ENCODE measurements at regions not wholly inside any gene's neighbourhood (a gene's known extent, or its start where the extent isn't known, plus 50 kb on each side); places are given as distances from the start of the nearest gene placed in this dataset.

GRCh38 chr6:9610620-9611415 is 804.1 kb downstream of the TFAP2A start:
- Mint-ChIP-seq H3K4me1 (no peaks in the 10 kb centered on the region), H3K36me3 (no peaks in the 10 kb centered on the region), H3K27me3 (peaks cover 0 to 4% of the 10 kb centered on the region in 2 donors), H3K27ac (no peak overlapping the region), H3K4me3 (no peak overlapping the region), H3K9me3 (peaks cover 0 to 12% (median 4%) of the 10 kb centered on the region in 3 donors)
- Histone ChIP-seq H3K27me3 (replicated peaks in 1 of 2; ENCODE audit: control insufficient read depth in 2 of 2, extremely low read depth in 1 of 2, insufficient read depth in 2 of 2, low read length in 1 of 2) (no peaks in the 10 kb centered on the region), H3K27ac (ENCODE audit: low read length) (no peak overlapping the region), H3K4me3 (ENCODE audit: control insufficient read depth in 1 of 2, extremely low read depth in 1 of 2, low read length in 1 of 2) (no peak overlapping the region), H3K36me3 (ENCODE audit: control insufficient read depth in 2 of 2, extremely low read depth in 1 of 2, insufficient read depth in 1 of 2, low read length in 1 of 2) (no peaks in the 10 kb centered on the region), H3K9me3 (no peaks in the 10 kb centered on the region), H3K4me1 (ENCODE audit: control insufficient read depth in 1 of 2, extremely low read depth in 1 of 2, insufficient read depth in 2 of 2, low read length in 2 of 2) (no peaks in the 10 kb centered on the region)
- CTCF ChIA-PET, result no interaction called here
- WGBS (ENCODE audit: insufficient coverage), result no CpG with 5 or more reads among the region's 8 CpGs
- no peak for DNase-seq
- POLR2A ChIA-PET, result no interaction called here
- no peak for ATAC-seq (replicated peaks in 1 of 4)

DNA sequence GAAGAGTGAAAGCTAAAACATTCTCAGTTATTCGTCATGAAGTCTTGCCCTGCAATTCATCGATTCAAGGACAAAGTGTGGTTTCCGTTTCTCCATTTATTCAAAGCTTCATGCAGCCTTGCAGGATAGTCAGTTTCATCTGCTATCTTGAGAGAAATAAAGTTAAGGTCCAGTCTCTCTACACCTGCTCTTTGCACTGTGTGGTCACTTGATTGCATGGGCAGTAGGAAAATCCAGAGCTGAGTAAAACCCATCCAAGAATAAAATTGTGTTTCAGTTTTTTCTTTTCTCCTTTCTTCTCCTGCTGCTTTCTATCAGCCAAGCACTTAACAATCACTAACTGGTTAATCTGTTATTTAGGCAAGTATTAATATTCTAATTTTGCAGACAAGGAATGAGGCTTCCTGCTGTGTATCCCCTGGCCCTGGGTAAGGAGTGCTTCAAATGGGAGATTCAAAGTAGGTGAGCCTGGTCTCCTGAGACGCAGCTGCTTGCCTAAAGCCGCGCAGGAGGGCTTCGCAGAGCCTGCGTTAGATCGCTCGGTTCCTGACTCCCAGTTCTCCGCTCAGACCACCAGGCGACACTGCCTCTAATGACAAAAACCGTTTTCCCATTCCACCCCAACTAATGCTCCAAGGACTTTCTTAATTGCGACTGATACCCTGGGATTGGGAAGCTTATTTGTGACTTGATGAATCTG is 808.3 kb downstream of the TFAP2A start:
- H3K9me3 Mint-ChIP-seq, result no peaks in the 10 kb centered on the region
- no peaks in the 10 kb centered on the region for H3K4me1 ChIP-seq (ENCODE audit: control insufficient read depth in 1 of 2, extremely low read depth in 1 of 2, insufficient read depth in 2 of 2, low read length in 2 of 2)
- no peaks in the 10 kb centered on the region for H3K27me3 ChIP-seq (replicated peaks in 1 of 2; ENCODE audit: control insufficient read depth in 2 of 2, extremely low read depth in 1 of 2, insufficient read depth in 2 of 2, low read length in 1 of 2)
- no peak for ATAC-seq (replicated peaks in 1 of 4)
- WGBS (ENCODE audit: insufficient coverage), result 13% methylated on average over 9 of the region's 14 CpGs
- DNase-seq, result no peak
- H3K27ac ChIP-seq (ENCODE audit: low read length), result no peak overlapping the region
- no peaks in the 10 kb centered on the region for H3K9me3 ChIP-seq
- ChIA-PET CTCF (no interaction called here), POLR2A (no interaction called here)
- no peaks in the 10 kb centered on the region for H3K36me3 Mint-ChIP-seq
- H3K27ac Mint-ChIP-seq, result no peak overlapping the region
- no peak overlapping the region for H3K4me3 ChIP-seq (ENCODE audit: control insufficient read depth in 1 of 2, extremely low read depth in 1 of 2, low read length in 1 of 2)
- no peak overlapping the region for H3K4me3 Mint-ChIP-seq
- peaks cover 0 to 4% of the 10 kb centered on the region in 2 donors for H3K27me3 Mint-ChIP-seq
- H3K4me1 Mint-ChIP-seq, result no peaks in the 10 kb centered on the region
- H3K36me3 ChIP-seq (ENCODE audit: control insufficient read depth in 2 of 2, extremely low read depth in 1 of 2, insufficient read depth in 1 of 2, low read length in 1 of 2), result no peaks in the 10 kb centered on the region

- H3K27ac Mint-ChIP-seq, result no peak overlapping the region
- no peak for DNase-seq
Observed at GRCh38 chr6:9594746-9595145, 820.1 kb downstream of the TFAP2A start.

GRCh38 chr6:9593554-9593953 is 821.3 kb downstream of the TFAP2A start:
- Histone ChIP-seq H3K4me3 (ENCODE audit: control insufficient read depth in 1 of 2, extremely low read depth in 1 of 2, low read length in 1 of 2) (no peak overlapping the region), H3K36me3 (ENCODE audit: control insufficient read depth in 2 of 2, extremely low read depth in 1 of 2, insufficient read depth in 1 of 2, low read length in 1 of 2) (no peaks in the 10 kb centered on the region), H3K27ac (ENCODE audit: low read length) (no peak overlapping the region), H3K4me1 (ENCODE audit: control insufficient read depth in 1 of 2, extremely low read depth in 1 of 2, insufficient read depth in 2 of 2, low read length in 2 of 2) (no peaks in the 10 kb centered on the region), H3K27me3 (replicated peaks in 1 of 2; ENCODE audit: control insufficient read depth in 2 of 2, extremely low read depth in 1 of 2, insufficient read depth in 2 of 2, low read length in 1 of 2) (no peaks in the 10 kb centered on the region), H3K9me3 (no peaks in the 10 kb centered on the region)
- Mint-ChIP-seq H3K4me1 (no peaks in the 10 kb centered on the region), H3K4me3 (no peak overlapping the region), H3K9me3 (peaks cover 5 to 15% (median 14%) of the 10 kb centered on the region in 3 donors), H3K27ac (no peak overlapping the region), H3K36me3 (no peaks in the 10 kb centered on the region), H3K27me3 (no peaks in the 10 kb centered on the region)
- ATAC-seq (replicated peaks in 1 of 4), result no peak
- ChIA-PET CTCF (interaction anchor here in 1 of 2 donors (0.6 kb wide), 1 partner anchor 986 kb away, joined by 3 read pairs; no protein-coding TSS in a partner anchor), POLR2A (no interaction called here)
- DNase-seq, result no peak
- WGBS (ENCODE audit: insufficient coverage), result 100% methylated on average over 1 of the region's 3 CpGs

More at GRCh38 chr6:9594746-9595145, 820.1 kb downstream of the TFAP2A start:
- H3K36me3 Mint-ChIP-seq, result no peaks in the 10 kb centered on the region
- Histone ChIP-seq H3K4me3 (ENCODE audit: control insufficient read depth in 1 of 2, extremely low read depth in 1 of 2, low read length in 1 of 2) (no peak overlapping the region), H3K4me1 (ENCODE audit: control insufficient read depth in 1 of 2, extremely low read depth in 1 of 2, insufficient read depth in 2 of 2, low read length in 2 of 2) (no peaks in the 10 kb centered on the region), H3K27ac (ENCODE audit: low read length) (no peak overlapping the region), H3K9me3 (no peaks in the 10 kb centered on the region), H3K36me3 (ENCODE audit: control insufficient read depth in 2 of 2, extremely low read depth in 1 of 2, insufficient read depth in 1 of 2, low read length in 1 of 2) (no peaks in the 10 kb centered on the region), H3K27me3 (replicated peaks in 1 of 2; ENCODE audit: control insufficient read depth in 2 of 2, extremely low read depth in 1 of 2, insufficient read depth in 2 of 2, low read length in 1 of 2) (no peaks in the 10 kb centered on the region)
- peaks cover 7 to 15% (median 14%) of the 10 kb centered on the region in 3 donors for H3K9me3 Mint-ChIP-seq
- CTCF ChIA-PET, result no interaction called here
- POLR2A ChIA-PET, result no interaction called here
- no peak overlapping the region for H3K4me3 Mint-ChIP-seq
- no peak for ATAC-seq (replicated peaks in 1 of 4)
- no peaks in the 10 kb centered on the region for H3K27me3 Mint-ChIP-seq
- H3K4me1 Mint-ChIP-seq, result no peaks in the 10 kb centered on the region
- WGBS (ENCODE audit: insufficient coverage), result 92% methylated on average over 2 of the region's 2 CpGs

DNA sequence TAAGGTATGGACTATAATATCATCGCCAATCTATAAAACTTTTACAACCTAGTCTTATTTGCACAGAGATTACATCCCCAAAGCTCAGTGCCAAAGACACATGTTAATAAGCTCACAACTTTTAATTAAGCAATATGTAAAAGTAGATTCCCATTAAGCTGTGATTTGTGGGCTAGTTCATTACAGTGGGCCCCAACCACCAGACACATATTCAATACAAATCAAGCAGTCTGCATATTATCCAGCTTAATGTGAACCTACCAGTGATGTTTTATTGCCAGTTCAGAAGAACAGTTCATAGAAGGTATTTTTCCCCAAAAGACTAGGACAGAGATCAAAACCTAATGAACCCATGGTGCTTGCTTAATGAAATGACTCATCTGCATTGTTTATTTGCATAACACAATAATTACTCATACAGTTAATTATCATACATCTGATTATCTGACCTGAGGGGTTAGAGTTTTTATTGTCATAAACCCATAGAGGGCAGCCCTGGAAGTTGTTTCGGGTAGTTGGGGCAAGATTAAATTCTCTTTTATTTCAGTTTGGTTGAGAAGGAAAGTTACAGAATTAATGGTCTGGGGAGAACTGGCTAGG is 831.0 kb downstream of the TFAP2A start:
- Mint-ChIP-seq H3K4me3 (no peak overlapping the region), H3K4me1 (no peaks in the 10 kb centered on the region), H3K27ac (no peak overlapping the region), H3K27me3 (no peaks in the 10 kb centered on the region), H3K36me3 (no peaks in the 10 kb centered on the region), H3K9me3 (peaks cover 0 to 11% (median 0%) of the 10 kb centered on the region in 3 donors)
- no peaks in the 10 kb centered on the region for H3K36me3 ChIP-seq (ENCODE audit: control insufficient read depth in 2 of 2, extremely low read depth in 1 of 2, insufficient read depth in 1 of 2, low read length in 1 of 2)
- DNase-seq, result no peak
- no peaks in the 10 kb centered on the region for H3K4me1 ChIP-seq (ENCODE audit: control insufficient read depth in 1 of 2, extremely low read depth in 1 of 2, insufficient read depth in 2 of 2, low read length in 2 of 2)
- ChIA-PET CTCF (no interaction called here), POLR2A (interaction anchor here in 1 of 2 donors (0.6 kb wide), 1 partner anchor 43 kb away, joined by 3 read pairs; no protein-coding TSS in a partner anchor)
- no peak overlapping the region for H3K27ac ChIP-seq (ENCODE audit: low read length)
- ATAC-seq (replicated peaks in 1 of 4), result no peak
- H3K9me3 ChIP-seq, result no peaks in the 10 kb centered on the region
- no peak overlapping the region for H3K4me3 ChIP-seq (ENCODE audit: control insufficient read depth in 1 of 2, extremely low read depth in 1 of 2, low read length in 1 of 2)
- H3K27me3 ChIP-seq (replicated peaks in 1 of 2; ENCODE audit: control insufficient read depth in 2 of 2, extremely low read depth in 1 of 2, insufficient read depth in 2 of 2, low read length in 1 of 2), result no peaks in the 10 kb centered on the region
- no CpG with 5 or more reads among the region's 2 CpGs for WGBS (ENCODE audit: insufficient coverage)

GRCh38 chr6:9581155-9581554 is 833.7 kb downstream of the TFAP2A start:
- Histone ChIP-seq H3K9me3 (no peaks in the 10 kb centered on the region), H3K27me3 (replicated peaks in 1 of 2; ENCODE audit: control insufficient read depth in 2 of 2, extremely low read depth in 1 of 2, insufficient read depth in 2 of 2, low read length in 1 of 2) (no peaks in the 10 kb centered on the region), H3K4me1 (ENCODE audit: control insufficient read depth in 1 of 2, extremely low read depth in 1 of 2, insufficient read depth in 2 of 2, low read length in 2 of 2) (no peaks in the 10 kb centered on the region), H3K36me3 (ENCODE audit: control insufficient read depth in 2 of 2, extremely low read depth in 1 of 2, insufficient read depth in 1 of 2, low read length in 1 of 2) (no peaks in the 10 kb centered on the region), H3K27ac (ENCODE audit: low read length) (no peak overlapping the region), H3K4me3 (ENCODE audit: control insufficient read depth in 1 of 2, extremely low read depth in 1 of 2, low read length in 1 of 2) (no peak overlapping the region)
- no peaks in the 10 kb centered on the region for H3K36me3 Mint-ChIP-seq
- no peak overlapping the region for H3K4me3 Mint-ChIP-seq
- peaks cover 0 to 6% (median 0%) of the 10 kb centered on the region in 3 donors for H3K9me3 Mint-ChIP-seq
- H3K27me3 Mint-ChIP-seq, result no peaks in the 10 kb centered on the region
- CTCF ChIA-PET, result no interaction called here
- ATAC-seq (replicated peaks in 1 of 4) (no peak), DNase-seq (no peak)
- H3K27ac Mint-ChIP-seq, result no peak overlapping the region
- POLR2A ChIA-PET, result no interaction called here
- H3K4me1 Mint-ChIP-seq, result no peaks in the 10 kb centered on the region
